NCI-H2029 treated with DMSO at 0.1 percent for 48 hours (cell line): ENCODE measurements at regions not wholly inside any gene's neighbourhood (a gene's known extent, or its start where the extent isn't known, plus 50 kb on each side); places are given as distances from the start of the nearest gene placed in this dataset.
"Not testable (repeated sequence)": the region's sequence is repeated elsewhere in the genome, so short reads cannot be mapped to it uniquely, and the experiment has no call there.

Experiments
- DNase-seq: peaks from one replicate; lab custom pipeline; 2025; lab: John Stamatoyannopoulos, UW

- DNase-seq: no peak
Measured at GRCh38 chr6:103036846-103037245, 1643.3 kb downstream of the GRIK2 start.

GRCh38 chr6:103027271-103027931 is 1633.9 kb downstream of the GRIK2 start:
- DNase-seq: no peak

GRCh38 chr6:103018426-103018825 is 1624.9 kb downstream of the GRIK2 start:
- no peak for DNase-seq

- DNase-seq: no peak
Measured at GRCh38 chr6:103017878-103018277, 1624.4 kb downstream of the GRIK2 start.

GRCh38 chr6:103011605-103012004 is 1618.1 kb downstream of the GRIK2 start:
- DNase-seq: no peak

GRCh38 chr6:103002282-103002681 is 1608.8 kb downstream of the GRIK2 start:
- no peak for DNase-seq

GRCh38 chr6:103001724-103002123 is 1608.2 kb downstream of the GRIK2 start:
- no peak for DNase-seq

GRCh38 chr6:103000688-103001087 is 1607.2 kb downstream of the GRIK2 start:
- DNase-seq: no peak

- DNase-seq: no peak
Measured at GRCh38 chr6:102995491-102995890, 1602.0 kb downstream of the GRIK2 start.

- DNase-seq: no peak
Measured at GRCh38 chr6:102994866-102995265, 1601.4 kb downstream of the GRIK2 start.

- no peak for DNase-seq
Measured at GRCh38 chr6:102986086-102986485, 1592.6 kb downstream of the GRIK2 start.

GRCh38 chr6:102984357-102984756 is 1590.8 kb downstream of the GRIK2 start:
- DNase-seq: no peak

GRCh38 chr6:102981490-102982015 is 1588.0 kb downstream of the GRIK2 start:
- DNase-seq: no peak

- DNase-seq: no peak
Measured at GRCh38 chr6:102980951-102981350, 1587.4 kb downstream of the GRIK2 start.

GRCh38 chr6:102961902-102962301 is 1568.4 kb downstream of the GRIK2 start:
- DNase-seq: no peak

GRCh38 chr6:102950967-102951366 is 1557.5 kb downstream of the GRIK2 start:
- no peak for DNase-seq

GRCh38 chr6:102944475-102944874 is 1551.0 kb downstream of the GRIK2 start:
- DNase-seq: no peak

GRCh38 chr6:102942206-102942605 is 1548.7 kb downstream of the GRIK2 start:
- no peak for DNase-seq

- no peak for DNase-seq
Measured at GRCh38 chr6:102936959-102937358, 1543.5 kb downstream of the GRIK2 start.

- no peak for DNase-seq
Measured at GRCh38 chr6:102928109-102928508, 1534.6 kb downstream of the GRIK2 start.

GRCh38 chr6:102918161-102918560 is 1524.7 kb downstream of the GRIK2 start:
- no peak for DNase-seq

- DNase-seq: no peak
Measured at GRCh38 chr6:102911571-102911970, 1518.1 kb downstream of the GRIK2 start.

- DNase-seq: not testable (repeated sequence)
Measured at GRCh38 chr6:102910701-102911139, 1517.2 kb downstream of the GRIK2 start.

- DNase-seq: no peak
Measured at GRCh38 chr6:102907181-102907580, 1513.7 kb downstream of the GRIK2 start.
